22Rv1 (cell line): ENCODE measurements at regions not wholly inside any gene's neighbourhood (a gene's known extent, or its start where the extent isn't known, plus 50 kb on each side); places are given as distances from the start of the nearest gene placed in this dataset.

Experiments
- H3K27ac ChIP-seq: fragments of 450-650 bp; 2 replicates; pipeline ENCODE4 v1.5.1; 2017
- ZFX ChIP-seq: fragments of 450-650 bp; IDR thresholded peaks from 2 replicates; pipeline ENCODE4 v1.6.1; 2017; ENCODE audit warnings: antibody characterized with exemption, borderline replicate concordance
- TF ChIP-seq, protein P1 (sequence below): fragments of 450-650 bp; IDR thresholded peaks from 2 replicates; pipeline ENCODE4 v1.5.1; 2017; ENCODE audit warnings: mild to moderate bottlenecking

DNA sequence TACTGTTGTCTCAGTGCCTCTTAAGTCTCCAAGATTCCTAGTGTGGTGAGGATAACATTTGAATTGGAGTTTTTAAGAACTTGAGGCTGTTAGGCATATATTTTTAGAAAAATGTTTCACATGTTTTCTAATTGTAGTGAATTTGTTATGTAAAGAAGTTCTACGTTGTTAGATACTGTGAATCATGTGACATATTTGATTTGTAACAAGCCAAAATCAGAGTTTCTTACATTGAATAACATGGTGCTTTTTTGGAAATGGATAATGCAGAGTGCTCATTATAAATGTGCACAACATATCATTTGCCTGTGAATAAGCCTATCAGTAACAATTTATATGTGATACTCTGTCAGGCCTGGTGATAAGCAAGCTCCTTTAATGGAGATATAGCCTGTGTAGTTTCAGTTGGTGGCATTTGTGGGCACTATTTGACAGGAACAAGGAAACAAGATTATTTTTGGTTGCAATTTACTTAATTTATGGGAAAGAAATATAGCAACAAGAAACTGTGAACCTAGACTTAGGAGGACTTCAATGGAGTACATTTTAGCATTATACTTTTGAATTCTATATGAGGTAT, 328.8 kb downstream of the ARPP21 start:
- H3K27ac ChIP-seq, result no peak overlapping the region
- TF ChIP-seq, protein P1, sequence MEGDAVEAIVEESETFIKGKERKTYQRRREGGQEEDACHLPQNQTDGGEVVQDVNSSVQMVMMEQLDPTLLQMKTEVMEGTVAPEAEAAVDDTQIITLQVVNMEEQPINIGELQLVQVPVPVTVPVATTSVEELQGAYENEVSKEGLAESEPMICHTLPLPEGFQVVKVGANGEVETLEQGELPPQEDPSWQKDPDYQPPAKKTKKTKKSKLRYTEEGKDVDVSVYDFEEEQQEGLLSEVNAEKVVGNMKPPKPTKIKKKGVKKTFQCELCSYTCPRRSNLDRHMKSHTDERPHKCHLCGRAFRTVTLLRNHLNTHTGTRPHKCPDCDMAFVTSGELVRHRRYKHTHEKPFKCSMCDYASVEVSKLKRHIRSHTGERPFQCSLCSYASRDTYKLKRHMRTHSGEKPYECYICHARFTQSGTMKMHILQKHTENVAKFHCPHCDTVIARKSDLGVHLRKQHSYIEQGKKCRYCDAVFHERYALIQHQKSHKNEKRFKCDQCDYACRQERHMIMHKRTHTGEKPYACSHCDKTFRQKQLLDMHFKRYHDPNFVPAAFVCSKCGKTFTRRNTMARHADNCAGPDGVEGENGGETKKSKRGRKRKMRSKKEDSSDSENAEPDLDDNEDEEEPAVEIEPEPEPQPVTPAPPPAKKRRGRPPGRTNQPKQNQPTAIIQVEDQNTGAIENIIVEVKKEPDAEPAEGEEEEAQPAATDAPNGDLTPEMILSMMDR, result no peak
- no peak for TF ChIP-seq ZFX

DNA sequence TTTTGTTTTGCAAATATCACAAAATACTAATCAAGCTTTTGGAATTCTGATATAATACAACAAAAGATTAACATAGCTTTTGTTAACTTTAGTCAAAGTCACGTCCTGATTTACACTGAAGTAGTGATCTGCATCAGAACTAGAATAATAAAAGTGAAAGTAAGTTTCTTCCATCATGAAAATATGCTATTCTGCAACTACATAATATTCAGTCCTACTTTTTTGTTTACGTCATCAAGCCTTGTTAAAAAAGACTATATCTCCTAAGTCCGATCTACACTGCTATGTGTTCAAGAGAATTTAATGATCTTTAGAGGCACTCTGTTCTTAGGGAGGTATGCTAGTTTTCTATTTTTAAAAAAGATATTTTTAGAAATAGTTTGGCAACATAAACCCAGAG, 330.1 kb downstream of the ARPP21 start:
- TF ChIP-seq, protein P1, result no peak
- TF ChIP-seq ZFX, result no peak
- H3K27ac ChIP-seq, result no peak overlapping the region

DNA sequence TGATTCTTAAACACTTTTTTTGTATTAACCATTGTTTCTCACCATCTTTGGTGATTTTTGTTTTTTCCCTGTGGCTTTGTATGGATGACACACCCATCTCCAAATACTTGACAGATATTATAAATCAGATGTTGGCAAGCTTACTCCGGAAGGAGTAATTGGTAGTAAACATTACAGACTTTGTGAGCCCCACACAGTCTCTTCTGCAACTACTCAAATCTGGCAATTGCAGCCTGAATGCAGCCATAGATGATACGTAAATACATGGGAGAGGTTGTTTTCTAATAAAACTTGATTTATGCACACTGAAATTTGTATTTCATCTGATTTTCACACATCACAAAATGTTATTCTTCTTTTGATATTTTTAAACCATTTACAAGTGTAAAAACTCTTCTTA, 331.5 kb downstream of the ARPP21 start:
- TF ChIP-seq, protein P1, result no peak
- no peak for TF ChIP-seq ZFX
- H3K27ac ChIP-seq, result no peak overlapping the region

DNA sequence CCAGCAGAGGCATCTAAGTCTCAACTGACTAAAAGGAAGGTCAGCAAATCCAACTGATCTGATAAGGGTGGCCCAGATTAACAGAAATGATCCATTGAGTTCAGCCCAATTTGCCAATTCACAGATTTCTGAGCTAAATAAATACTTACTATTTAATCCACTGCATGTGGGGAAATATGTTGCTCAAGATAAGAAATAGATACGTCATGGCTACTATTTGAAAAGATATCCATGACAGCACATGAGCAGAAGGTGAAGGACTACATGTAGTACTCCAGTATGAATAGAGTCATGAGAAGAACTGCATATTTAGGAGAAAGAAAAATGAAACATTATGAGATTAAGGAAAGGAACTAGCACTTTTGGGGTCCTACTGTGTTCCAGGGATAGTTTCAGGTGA, 332.4 kb downstream of the ARPP21 start:
- TF ChIP-seq, protein P1, result no peak
- no peak for TF ChIP-seq ZFX

DNA sequence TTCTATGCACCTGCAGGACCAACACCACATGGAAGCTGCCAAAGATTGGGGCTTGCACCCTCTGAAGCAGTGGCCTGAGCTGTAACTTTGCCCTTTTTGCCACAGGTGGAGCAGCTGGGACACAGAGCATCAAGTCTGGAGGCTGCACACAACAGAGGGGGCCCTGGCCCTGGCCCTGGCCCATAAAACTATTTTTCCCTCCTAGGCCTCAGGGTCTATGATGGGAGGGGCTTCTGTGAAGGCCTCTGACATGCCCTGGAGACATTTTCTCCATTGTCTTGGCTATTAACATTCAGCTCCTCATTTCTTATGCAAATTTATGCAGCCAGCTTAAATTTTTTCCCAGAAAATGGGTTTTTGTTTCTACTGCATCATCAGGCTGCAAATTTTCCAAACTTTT, 335.5 kb downstream of the ARPP21 start:
- TF ChIP-seq, protein P1, result no peak
- TF ChIP-seq ZFX, result no peak
- no peak overlapping the region for H3K27ac ChIP-seq

More for the DNA sequence above, 332.4 kb downstream of the ARPP21 start:
- H3K27ac ChIP-seq, result no peak overlapping the region

DNA sequence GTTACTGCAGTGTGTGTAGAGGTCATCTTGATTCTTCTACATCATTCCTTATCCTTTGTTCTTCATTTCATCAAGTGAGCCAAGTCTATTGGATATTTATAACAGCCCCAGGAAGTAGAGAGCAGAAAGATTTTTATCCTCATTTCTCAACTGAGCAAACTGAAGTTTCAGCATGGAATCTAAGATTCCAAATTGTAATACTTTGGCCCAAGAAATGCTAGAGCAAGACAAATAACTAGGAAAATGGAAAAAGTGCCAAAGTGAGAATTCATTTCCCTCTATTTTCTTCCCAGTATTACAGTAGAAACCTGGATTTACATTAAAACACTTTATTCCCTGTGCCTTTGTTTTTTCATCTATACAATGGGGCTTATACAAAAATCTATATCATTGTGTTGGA, 346.8 kb downstream of the ARPP21 start:
- no peak overlapping the region for H3K27ac ChIP-seq
- TF ChIP-seq, protein P1, result no peak
- no peak for TF ChIP-seq ZFX

DNA sequence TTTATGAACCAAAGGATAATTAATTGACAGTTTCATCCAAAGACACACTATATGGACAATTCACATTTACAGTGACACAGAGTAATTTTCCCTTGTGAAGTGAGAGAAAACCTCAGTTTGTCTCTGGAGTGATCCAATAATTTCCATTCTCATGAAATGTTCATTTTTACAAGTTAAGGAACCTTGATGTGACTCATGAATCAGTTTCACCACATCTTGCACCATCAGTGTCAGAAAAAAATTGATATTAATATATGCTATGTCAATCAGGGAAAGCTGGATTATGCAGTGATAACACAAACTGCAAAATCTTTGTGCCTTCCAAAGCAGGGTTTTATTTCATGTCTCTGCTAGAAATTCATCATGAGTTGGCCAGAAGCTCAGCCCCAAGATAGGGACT, 348.1 kb downstream of the ARPP21 start:
- TF ChIP-seq, protein P1, result no peak
- TF ChIP-seq ZFX, result no peak
- H3K27ac ChIP-seq, result no peak overlapping the region
